Esophagus muscularis mucosa (tissue), 4 donors: ENCODE measurements at regions not wholly inside any gene's neighbourhood (a gene's known extent, or its start where the extent isn't known, plus 50 kb on each side); places are given as distances from the start of the nearest gene placed in this dataset.

Experiments
- EP300 ChIP-seq: sonication (generic); formaldehyde crosslinking; IDR thresholded peaks from one replicate; pipeline ENCODE4 v1.6.1; 2017; ENCODE audit warnings: antibody characterized with exemption
- POLR2A ChIP-seq: fragments of 450-650 bp; IDR thresholded peaks from one replicate; pipeline ENCODE4 v1.6.1; 2017; ENCODE audit warnings: antibody characterized with exemption, moderate library complexity, mild to moderate bottlenecking, low read depth
- POLR2AphosphoS5 ChIP-seq, 2 donors: sonication (generic); formaldehyde crosslinking; IDR thresholded peaks; one replicate each; pipeline ENCODE4 v1.6.1; 2017; ENCODE audit warnings: antibody characterized with exemption in 2 of 2
- TF ChIP-seq, protein P1 (sequence below), 3 experiments: fragments of 200-600 bp in 2 of 3; fragments of 450-650 bp in 1 of 3; sonication (generic) in 2 of 3; IDR thresholded peaks; one replicate each; pipeline ENCODE4 v1.5.1; 2017 to 2019; ENCODE audit warnings: antibody characterized with exemption in 3 of 3, mild to moderate bottlenecking in 2 of 3, moderate library complexity in 1 of 3

DNA sequence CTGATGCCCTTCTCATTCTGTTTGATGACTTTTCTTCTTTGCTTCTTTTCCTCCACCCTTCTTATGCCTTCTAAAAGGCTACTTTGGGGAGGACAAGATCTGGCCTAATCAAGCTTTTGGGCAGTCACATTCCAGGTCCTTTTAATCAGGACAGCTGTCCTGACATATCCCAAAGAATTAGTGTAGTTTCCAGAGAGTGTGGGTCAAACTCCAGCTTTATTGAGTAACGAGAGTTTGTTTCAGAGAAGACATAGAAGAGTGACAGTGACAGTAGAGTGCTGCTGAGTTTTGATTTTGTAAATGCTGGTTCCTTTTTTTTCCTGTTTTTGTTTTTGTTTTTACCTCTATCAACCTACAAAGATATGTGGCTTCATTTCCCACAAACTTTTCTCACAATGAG lies 158.4 kb upstream of the SESN3 start:
- TF ChIP-seq, protein P1, sequence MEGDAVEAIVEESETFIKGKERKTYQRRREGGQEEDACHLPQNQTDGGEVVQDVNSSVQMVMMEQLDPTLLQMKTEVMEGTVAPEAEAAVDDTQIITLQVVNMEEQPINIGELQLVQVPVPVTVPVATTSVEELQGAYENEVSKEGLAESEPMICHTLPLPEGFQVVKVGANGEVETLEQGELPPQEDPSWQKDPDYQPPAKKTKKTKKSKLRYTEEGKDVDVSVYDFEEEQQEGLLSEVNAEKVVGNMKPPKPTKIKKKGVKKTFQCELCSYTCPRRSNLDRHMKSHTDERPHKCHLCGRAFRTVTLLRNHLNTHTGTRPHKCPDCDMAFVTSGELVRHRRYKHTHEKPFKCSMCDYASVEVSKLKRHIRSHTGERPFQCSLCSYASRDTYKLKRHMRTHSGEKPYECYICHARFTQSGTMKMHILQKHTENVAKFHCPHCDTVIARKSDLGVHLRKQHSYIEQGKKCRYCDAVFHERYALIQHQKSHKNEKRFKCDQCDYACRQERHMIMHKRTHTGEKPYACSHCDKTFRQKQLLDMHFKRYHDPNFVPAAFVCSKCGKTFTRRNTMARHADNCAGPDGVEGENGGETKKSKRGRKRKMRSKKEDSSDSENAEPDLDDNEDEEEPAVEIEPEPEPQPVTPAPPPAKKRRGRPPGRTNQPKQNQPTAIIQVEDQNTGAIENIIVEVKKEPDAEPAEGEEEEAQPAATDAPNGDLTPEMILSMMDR (IDR thresholded peaks at IDR 0.05) = no peak
- TF ChIP-seq EP300 (no peak), POLR2A (no peak), POLR2AphosphoS5 (IDR thresholded peaks at IDR 0.05) (no peak)
